ENCODE measurements at regions not wholly inside any gene's neighbourhood (a gene's known extent, or its start where the extent isn't known, plus 50 kb on each side); places are given as distances from the start of the nearest gene placed in this dataset.
A peak's percentile ranks its signal among the peaks of the same experiment; 100 is the strongest.
"Not testable (repeated sequence)": the region's sequence is repeated elsewhere in the genome, so short reads cannot be mapped to it uniquely, and the experiment has no call there.

- DNase-seq, result peak; percentile 1
These were observed 536.9 kb upstream of the HS3ST5 start for GRCh38 chr6:114879693-114880092.

GRCh38 chr6:114878091-114878490 lies 535.3 kb upstream of the HS3ST5 start:
- DNase-seq, result no peak

- no peak for DNase-seq
These were observed 531.6 kb upstream of the HS3ST5 start for GRCh38 chr6:114874410-114874809.

- DNase-seq, result not testable (repeated sequence)
These were observed 522.7 kb upstream of the HS3ST5 start for GRCh38 chr6:114865506-114865905.

GRCh38 chr6:114863610-114864009 lies 520.8 kb upstream of the HS3ST5 start:
- no peak for DNase-seq

GRCh38 chr6:114862819-114863218 lies 520.0 kb upstream of the HS3ST5 start:
- peak; percentile 3 for DNase-seq

GRCh38 chr6:114862064-114862463 lies 519.2 kb upstream of the HS3ST5 start:
- DNase-seq, result no peak

GRCh38 chr6:114844359-114844758 lies 501.5 kb upstream of the HS3ST5 start:
- no peak for DNase-seq

GRCh38 chr6:114839019-114839418 lies 496.2 kb upstream of the HS3ST5 start:
- no peak for DNase-seq

GRCh38 chr6:114833211-114833610 lies 490.4 kb upstream of the HS3ST5 start:
- no peak for DNase-seq

- DNase-seq, result no peak
These were observed 487.7 kb upstream of the HS3ST5 start for GRCh38 chr6:114830515-114830914.

GRCh38 chr6:114827135-114827534 lies 484.3 kb upstream of the HS3ST5 start:
- no peak for DNase-seq

- no peak for DNase-seq
These were observed 481.6 kb upstream of the HS3ST5 start for GRCh38 chr6:114824409-114824808.

- no peak for DNase-seq
These were observed 473.9 kb upstream of the HS3ST5 start for GRCh38 chr6:114816678-114817077.

GRCh38 chr6:114810468-114810867 lies 467.6 kb upstream of the HS3ST5 start:
- DNase-seq, result no peak

- not testable (repeated sequence) for DNase-seq
These were observed 462.6 kb upstream of the HS3ST5 start for GRCh38 chr6:114805426-114805825.

GRCh38 chr6:114796576-114796975 lies 453.8 kb upstream of the HS3ST5 start:
- no peak for DNase-seq

GRCh38 chr6:114793428-114793827 lies 450.6 kb upstream of the HS3ST5 start:
- DNase-seq, result no peak

- no peak for DNase-seq
These were observed 442.7 kb upstream of the HS3ST5 start for GRCh38 chr6:114785235-114786127.

- no peak for DNase-seq
These were observed 441.0 kb upstream of the HS3ST5 start for GRCh38 chr6:114783783-114784182.

GRCh38 chr6:114783083-114783482 lies 440.3 kb upstream of the HS3ST5 start:
- DNase-seq, result peak; percentile 7

- no peak for DNase-seq
These were observed 422.0 kb upstream of the HS3ST5 start for GRCh38 chr6:114764866-114765265.

- peak; percentile 68 for DNase-seq
These were observed 419.3 kb upstream of the HS3ST5 start for GRCh38 chr6:114762145-114762544.

GRCh38 chr6:114747995-114748625 lies 405.3 kb upstream of the HS3ST5 start:
- peak; percentile 73 for DNase-seq

Measured in DMS53 (cell line).